Fibroblast of pulmonary artery (primary cell): ENCODE measurements at regions not wholly inside any gene's neighbourhood (a gene's known extent, or its start where the extent isn't known, plus 50 kb on each side); places are given as distances from the start of the nearest gene placed in this dataset.

ENCODE experiments used
- DNase-seq: peaks from one replicate; pipeline ENCODE4 v3.0.0-alpha.2; 2010; ENCODE audit warnings: low read depth
- H3K4me3 ChIP-seq: replicated peaks from 2 replicates; pipeline ENCODE4 v1.5.1; 2011; ENCODE audit warnings: low read depth, mild to moderate bottlenecking, control low read depth, low read length, moderate library complexity
- CTCF ChIP-seq: IDR thresholded peaks from 2 replicates; pipeline ENCODE4 v1.5.1; 2011; ENCODE audit warnings: mild to moderate bottlenecking, control low read depth, low read length, inconsistent platforms; ENCODE audit errors: missing control alignments

DNA sequence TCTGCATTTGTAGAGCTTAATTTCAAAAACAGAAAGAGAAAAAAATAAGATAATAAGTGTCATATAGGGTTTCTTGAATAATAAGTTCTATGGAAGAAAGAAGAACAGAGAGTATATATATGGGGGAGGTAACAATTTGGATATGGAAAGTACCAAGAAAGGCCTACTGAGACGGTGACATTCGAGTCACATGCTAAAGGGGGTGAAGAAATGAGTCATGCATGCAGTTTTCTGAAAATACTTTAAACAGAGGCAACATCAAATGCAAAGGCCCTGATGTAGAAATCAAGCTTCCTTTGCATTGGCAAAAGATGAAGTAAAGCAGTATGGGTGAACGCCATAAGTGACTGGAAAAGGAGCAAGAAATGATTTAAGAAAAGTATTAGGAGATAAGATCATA lies 371.6 kb upstream of the ZNF385D start:
- DNase-seq = no peak
- H3K4me3 ChIP-seq = no peak overlapping the region
- TF ChIP-seq CTCF = no peak

GRCh38 chr3:22129101-22129500 lies 378.1 kb upstream of the ZNF385D start:
- DNase-seq = no peak
- no peak for TF ChIP-seq CTCF
- no peak overlapping the region for H3K4me3 ChIP-seq

GRCh38 chr3:22141769-22142168 lies 390.8 kb upstream of the ZNF385D start:
- H3K4me3 ChIP-seq = no peak overlapping the region
- DNase-seq = no peak
- no peak for TF ChIP-seq CTCF

- H3K4me3 ChIP-seq = no peak overlapping the region
- DNase-seq = no peak
- TF ChIP-seq CTCF = no peak
These were observed 396.2 kb upstream of the ZNF385D start for GRCh38 chr3:22147161-22147560.

DNA sequence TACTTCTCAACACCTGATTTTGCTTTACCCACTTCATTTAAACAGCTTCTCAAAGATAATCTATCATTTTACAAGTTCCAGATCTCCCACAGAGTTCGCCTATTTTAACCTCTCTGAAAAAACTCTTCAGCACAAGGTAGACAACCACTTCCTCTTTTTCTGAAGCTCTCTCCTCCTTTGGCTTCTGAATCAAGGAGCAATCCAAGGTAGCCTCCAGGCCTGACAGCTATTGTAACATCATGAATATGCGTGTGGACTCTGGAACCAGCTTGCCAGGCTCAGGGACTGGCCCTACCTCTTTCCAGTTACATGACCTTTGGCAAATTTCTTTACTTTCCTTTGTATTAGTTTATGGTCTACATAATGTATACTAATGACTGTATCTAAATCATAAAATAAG lies 405.9 kb upstream of the ZNF385D start:
- TF ChIP-seq CTCF = no peak
- no peak overlapping the region for H3K4me3 ChIP-seq
- no peak for DNase-seq

DNA sequence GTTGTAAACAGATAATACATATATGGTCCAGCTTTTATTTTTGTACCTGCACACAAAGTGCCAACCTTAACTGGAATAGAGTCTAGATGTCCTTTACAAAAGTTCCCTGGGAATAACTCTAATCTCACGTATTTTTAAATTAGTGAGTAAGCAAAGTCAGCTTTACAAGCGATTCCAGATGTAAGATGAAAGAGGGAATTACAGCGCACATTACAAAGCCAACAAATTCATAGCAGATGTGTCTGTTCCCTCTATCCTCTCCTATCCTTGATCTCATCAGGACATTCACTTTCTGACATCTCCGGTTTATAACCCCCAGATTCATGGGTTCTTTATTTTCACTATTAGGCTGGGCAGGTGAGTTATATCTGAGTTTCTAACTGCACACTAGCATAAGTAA lies 406.8 kb upstream of the ZNF385D start:
- no peak for TF ChIP-seq CTCF
- H3K4me3 ChIP-seq = no peak overlapping the region
- no peak for DNase-seq

GRCh38 chr3:22159004-22159695 lies 408.1 kb upstream of the ZNF385D start:
- H3K4me3 ChIP-seq = no peak overlapping the region
- DNase-seq = no peak
- no peak for TF ChIP-seq CTCF
